Activated gamma-delta T cell treated with anti-CD3 and anti-CD28 coated beads, Interleukin-2, amount 50 U/mL, for 16 hours (primary cell): ENCODE measurements at regions not wholly inside any gene's neighbourhood (a gene's known extent, or its start where the extent isn't known, plus 50 kb on each side); places are given as distances from the start of the nearest gene placed in this dataset.

Experiments used
- DNase-seq: peaks from one replicate; pipeline ENCODE4 v3.0.0-alpha.2; 2020; ENCODE audit warnings: low read depth

DNA sequence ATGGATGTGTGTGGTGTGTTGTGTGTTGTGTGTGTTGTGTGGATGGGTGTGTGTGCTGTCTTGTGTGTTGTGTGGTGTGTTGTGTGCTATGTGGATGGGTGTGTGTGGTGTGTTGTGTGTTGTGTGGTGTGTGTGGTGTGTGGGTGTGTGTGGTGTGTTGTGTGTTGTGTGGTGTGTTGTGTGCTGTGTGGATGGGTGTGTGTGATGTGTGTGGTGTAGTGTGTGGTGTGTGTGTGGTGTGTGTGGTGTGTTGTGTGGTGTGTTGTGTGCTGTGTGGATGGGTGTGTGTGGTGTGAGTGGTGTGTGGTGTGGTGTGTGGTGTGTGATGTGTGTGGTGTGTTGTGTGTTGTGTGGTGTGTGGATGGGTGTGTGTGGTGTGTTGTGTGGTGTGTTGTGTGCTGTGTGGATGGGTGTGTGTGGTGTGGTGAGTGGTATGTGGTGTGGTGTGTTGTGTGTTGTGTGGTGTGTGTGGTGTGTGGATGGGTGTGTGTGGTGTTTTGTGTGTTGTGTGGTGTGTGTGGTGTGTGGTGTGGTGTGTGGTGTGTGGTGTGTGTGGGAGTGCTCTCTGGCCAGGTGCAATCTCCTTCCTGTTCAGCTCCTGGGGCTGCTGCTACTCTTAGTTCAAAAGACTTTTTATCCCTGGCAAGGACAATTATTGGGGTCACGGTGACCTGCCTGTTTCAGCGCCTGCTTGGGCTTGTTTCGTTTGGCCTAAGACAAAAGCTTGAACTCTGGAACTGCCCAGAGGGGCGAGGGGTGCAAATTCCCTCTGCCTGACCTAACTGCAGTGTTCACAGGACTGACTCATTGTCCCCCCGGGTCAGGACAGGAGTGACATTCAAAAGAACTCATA, 101.1 kb downstream of the UBIAD1 start:
- DNase-seq, result no peak

DNA sequence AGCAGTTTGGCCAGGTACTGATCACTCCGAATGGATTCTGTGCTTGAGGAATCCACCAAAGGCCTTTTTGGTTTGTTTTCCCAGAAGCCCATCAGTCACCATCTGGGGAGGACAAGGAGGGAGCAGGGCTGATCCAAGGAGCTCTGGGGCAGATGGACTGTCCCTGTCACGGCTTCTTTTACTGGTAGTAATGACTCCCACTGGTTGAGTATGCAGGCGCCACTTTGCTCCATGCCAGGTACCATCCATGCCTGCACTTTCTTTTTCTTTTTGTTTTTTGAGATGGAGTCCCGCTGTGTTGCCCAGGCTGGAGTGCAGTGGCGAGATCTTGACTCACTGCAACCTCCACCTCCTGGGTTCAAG, 101.7 kb downstream of the UBIAD1 start:
- no peak for DNase-seq

DNA sequence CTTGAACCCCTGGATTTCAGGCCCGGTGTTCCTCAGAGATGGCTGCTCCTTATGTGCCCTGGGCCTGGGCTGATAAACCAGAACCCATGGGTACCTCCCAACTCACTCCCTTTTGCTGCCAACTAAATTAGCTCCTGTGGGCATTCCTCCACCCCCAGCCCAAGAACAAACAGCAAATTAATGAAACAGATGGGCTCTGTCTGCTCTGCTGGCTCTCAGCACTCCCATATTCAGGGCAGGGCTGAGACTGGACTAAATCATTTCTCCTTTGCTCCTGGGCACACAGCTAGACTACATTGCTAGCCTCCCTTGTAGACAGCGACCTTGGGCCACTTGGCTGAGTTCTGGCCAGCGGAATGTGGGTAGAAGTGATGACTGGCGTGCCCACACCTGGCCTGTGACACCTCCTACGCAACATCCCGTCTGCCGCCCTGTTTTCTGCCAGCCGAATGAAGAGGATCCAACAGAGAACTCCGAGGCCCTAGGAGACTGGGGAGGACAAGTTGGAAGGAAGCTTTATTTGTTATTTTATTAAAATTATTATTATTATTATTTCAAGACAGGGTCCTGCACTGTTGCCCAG, 101.9 kb upstream of the DISP3 start:
- DNase-seq, result no peak

DNA sequence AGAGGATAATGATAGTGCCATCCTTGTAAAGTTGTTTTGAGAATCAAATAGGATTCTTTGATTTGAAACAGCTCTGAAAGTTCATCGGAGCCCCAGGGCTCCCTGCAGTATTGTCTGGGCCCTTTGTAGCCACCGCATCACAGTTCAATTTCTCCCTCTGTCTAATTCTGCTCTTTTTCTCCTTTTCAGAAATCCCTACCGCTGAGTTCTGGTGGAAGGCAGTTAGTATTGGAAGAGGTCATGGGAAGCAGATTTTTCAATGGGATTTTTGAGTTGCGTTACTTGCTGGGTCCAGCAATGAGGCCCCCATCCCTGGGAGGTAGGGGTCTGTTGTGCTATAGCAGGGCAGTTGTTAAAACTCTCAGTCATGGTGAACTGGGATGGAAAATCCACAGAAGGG, 101.0 kb upstream of the DISP3 start:
- DNase-seq, result no peak

DNA sequence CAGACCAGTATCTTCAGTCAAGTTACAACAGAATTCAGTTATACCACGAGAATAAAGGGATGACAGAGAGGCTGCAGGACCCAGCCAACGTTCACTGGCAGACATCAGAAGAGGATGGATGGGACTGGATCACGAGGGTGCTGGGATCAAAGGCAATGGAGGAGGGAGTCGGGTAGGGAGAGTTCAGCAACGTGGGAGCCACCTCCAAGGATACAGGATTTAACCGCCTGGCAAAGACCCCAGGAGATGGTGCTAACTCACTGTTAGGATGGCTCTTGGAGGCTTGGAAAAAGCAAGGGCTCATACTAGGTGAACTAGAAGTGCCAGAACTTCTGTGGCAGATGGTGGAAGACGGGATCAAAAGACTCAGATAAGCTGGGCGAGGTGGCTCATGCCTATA, 99.1 kb upstream of the DISP3 start:
- no peak for DNase-seq

DNA sequence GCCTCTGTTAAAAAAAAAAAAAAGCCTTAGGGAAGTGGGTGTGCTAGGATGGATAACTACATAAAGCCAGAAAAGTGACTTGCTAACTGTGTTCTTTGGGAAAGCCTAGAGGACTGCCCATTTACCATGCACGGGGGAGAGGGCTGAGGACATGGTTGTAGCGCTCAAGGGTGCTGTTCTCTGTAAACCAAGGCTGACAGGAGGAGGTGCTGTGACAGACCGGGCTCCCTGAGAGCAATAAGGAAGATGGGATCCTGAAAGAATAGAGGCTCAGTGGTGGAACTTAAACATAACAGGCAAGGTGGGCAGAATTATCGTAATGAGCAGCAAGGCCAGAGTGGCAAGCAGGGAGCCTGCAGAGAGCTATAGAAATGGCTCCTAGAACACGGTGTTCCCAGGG, 98.5 kb upstream of the DISP3 start:
- DNase-seq, result no peak

DNA sequence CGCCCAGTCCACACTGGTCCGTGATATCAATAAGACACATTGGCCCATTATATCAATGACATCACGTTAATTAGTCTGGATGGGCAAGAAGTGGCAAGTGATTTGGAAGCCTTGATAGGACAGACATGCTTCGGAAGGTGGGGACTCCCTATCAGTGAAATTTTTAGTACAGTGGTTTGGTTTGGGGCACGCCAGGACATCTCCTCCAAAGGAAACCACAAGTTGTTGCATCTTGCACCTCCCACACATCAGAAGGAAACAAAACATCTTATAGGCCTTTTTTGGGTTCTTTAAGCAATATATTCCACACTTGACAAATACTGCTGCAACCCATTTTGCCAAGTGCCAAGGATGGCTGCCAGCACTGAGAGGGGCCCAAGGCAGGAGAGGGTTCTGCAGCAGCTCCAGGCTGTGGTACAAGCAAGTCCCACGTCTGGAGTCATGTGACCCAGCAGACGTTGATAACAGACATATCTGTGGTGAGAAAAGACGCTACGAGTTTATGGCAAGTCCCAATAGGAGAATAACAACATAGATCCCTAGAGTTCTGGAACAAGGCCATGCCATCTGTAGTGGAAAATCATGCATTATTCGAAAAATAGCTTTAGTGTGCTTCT, 95.3 kb upstream of the DISP3 start:
- DNase-seq, result no peak

DNA sequence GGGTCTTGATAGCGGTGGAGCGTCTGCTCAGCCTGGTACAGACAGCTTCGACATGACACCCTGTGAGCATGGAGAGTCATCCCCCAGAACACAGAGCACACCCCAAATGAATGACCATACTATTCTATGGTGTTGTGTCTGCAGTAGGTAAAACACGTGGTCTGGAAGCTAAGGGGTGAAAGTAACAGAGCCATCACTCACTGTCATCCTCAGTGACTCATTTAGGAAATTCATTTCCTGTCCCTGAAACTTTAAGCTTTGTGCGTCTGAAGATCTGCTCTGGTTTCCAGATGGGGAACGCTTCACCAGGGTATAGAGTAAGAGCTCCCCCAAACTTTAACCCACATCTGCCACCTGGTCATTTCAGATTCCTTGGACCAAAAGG, 94.8 kb upstream of the DISP3 start:
- no peak for DNase-seq

DNA sequence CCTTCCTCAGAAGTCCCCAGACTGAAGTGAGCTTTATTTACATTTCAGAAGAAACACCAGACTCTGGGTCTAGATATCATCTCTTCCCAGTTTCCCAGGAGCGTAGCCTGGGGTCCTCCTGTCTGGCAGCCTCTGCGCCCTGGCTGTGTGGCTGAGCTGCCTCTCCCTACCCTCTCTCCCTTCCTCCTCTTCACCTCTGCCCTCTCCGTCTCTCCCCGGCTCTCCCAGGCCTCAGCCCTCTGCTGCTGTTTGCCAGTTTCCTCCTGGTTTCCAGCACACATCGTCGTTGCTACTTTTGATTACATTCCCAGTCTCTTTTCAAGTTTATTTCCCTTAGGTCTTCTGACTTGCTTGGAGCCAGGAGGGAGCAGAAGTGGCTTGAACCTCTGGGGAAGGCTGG, 91.1 kb upstream of the DISP3 start:
- DNase-seq, result no peak

DNA sequence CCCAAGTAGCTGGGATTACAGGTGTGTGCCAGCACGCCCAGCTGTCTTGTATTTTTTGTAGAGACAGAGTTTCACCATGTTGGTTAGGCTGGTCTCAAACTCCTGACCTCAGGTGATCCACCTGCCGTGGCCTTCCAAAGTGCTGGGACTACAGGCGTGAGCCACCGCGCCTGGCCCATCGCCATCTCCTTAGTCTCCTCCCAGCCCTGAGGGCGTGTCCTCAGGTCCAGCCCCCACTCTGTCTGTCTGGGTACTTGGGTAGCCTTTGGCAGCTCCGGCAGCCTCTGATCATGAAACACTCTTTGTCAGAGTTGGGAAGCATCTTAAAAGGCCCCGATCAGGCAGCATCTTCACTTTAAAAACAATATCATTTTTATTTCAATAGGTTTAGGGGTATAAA, 90.3 kb upstream of the DISP3 start:
- no peak for DNase-seq

DNA sequence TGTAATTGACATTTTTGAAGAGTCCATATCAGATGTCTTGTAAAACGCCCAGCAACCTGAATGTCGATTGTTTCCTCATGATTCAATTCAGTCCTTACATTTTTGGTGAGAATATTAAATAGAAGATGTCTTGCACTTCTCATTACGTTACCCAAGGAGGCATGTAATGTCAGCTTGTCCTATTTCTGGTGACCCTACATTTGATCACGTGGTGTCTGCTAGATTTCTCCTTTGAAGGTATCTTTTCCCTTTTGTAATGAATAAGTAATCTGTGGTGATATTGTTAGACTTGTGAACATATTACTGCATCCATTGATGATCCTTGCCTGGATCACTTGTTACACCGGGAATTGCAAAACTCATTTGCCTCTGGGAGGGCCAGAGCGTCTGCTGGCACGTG, 87.6 kb upstream of the DISP3 start:
- no peak for DNase-seq

DNA sequence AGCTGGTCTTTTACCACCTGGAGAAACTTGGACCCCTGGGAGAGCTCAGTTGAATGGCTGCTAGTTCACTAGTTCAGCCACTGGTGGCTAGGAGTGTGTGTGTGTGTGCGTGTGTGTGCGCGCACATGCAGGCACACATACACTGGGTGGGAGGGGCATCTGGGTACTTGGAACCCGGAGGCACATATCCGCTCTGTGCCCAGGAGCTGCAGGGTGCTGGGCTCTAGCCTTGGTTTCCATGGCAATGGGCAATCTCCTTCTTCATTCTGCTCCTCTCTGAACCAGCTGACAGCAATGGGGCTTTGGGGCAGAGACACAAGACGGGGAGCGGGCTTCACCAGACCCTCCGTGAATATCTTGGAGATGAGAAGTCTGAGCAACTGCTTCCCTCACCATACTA, 87.1 kb upstream of the DISP3 start:
- no peak for DNase-seq

DNA sequence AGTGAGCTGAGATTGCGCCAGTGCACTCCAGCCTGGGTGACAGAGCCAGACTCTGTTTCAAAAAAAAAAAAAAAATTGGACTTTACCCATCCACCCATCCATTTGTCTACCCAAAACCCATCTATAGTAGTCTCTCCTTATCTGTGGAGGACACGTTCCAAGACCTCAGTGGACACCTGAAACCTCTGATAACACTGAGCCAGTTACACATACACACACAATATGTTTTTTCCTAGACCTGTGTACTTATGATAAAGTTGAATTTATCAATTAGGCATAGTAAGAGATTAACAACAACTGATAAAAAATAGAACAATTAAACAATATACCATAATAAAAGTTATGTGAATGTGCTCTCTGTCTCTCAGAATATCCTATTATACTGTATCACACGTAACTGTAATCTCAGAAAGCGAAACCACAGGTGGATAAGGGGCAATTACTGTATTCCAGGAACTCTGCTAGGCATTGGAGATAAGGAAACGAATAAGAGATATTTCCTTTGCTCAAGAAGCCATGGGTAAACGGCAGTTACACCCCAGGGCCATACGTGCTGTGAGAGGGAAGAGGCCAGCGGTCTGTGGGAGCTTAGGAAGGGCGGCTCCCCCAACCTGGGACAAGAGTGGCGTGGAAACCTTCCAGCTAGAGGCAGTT, 84.2 kb upstream of the DISP3 start:
- no peak for DNase-seq

DNA sequence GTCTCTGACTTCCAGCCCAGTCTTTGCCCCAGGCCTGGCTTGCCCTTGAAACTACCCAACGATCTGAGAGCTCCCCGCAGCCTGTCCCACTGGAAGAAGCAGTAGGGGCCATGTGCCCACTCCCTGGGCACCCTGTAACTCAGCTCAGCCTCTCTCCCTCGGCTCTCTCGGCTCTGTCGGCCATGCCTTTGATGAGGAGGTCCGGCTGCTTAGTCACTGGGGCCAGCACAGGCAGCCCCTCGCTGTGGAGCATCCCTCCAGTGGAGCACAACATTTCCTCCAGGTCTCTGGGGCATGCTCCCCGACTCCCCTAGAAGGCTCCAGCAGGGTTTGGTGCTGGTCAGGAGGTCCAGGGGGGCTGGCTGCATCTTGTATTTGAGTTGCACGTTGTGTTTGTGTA, 83.3 kb upstream of the DISP3 start:
- DNase-seq, result no peak

DNA sequence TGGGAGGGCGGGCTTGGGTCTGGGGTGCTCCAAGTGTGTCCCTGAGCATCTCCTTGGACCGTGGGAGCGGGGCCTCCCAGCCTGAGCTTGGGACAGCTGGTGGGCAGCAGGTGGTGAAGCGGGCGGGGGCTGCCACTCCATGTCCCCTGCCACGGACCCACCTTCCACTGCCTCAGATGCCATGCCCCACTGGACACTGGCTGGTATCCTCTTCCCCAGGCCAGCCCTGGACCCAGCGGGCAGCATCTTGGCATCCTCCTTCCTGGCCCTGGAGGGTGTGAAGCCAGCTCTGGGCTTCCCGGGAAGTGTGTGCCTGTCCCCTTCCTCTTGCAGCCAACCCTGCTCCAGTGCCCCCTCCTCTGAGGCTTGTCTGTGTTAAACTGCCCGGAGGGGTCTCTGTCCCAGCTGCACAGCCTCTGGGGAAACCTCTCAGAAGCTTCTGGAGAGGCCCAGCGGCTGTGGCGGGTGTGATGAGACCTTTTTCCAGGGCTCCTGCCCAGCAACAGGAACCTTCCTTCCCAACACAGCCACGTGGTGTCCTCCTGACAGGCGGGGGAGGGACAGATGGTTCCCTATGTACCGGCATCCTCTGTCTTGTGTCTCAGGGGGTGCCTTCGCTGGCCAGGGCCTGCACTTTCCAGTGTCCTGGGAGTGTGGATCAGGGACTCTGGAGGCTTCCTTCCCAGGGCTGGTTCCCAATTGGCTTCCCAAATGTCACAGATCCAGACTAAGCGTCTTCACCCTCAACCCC, 81.6 kb upstream of the DISP3 start:
- no peak for DNase-seq

DNA sequence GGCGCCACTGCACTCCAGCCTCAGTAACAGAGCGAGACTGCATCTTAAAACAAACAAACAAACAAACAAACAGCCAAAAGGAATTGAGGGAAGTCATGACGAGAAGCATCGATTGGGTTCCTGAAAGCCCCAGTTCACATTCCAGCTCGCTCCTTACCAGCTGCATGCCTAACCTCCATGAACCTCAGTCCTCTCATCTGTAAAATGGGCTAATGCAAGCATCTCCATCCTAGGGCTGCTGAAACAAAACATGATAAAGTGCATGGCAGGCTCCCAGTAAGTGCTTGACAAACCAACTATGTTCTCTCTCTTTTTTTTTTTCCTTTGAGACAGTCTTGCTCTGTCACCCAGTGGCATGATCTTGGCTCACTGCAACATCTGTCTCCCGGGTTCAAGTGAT, 79.7 kb upstream of the DISP3 start:
- DNase-seq, result no peak

DNA sequence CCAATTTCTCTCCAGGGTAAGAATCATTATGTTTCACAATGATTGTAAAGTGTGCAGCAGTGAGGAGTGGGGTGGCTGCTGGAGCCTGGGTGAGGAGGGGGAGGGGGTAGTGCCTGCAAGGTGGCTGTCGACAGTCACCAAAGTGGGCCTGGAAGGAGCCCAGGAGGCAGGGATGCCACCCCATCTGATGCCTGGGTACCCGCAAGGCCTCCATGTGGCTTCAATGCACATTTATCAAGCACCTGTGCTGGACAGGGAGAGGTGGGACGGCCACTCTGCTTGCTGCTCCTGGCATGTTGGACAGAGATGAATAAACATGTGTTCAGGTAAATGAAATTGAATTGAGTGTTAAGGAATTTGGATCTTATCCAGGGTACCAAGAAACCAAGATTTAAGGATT, 78.8 kb upstream of the DISP3 start:
- no peak for DNase-seq

DNA sequence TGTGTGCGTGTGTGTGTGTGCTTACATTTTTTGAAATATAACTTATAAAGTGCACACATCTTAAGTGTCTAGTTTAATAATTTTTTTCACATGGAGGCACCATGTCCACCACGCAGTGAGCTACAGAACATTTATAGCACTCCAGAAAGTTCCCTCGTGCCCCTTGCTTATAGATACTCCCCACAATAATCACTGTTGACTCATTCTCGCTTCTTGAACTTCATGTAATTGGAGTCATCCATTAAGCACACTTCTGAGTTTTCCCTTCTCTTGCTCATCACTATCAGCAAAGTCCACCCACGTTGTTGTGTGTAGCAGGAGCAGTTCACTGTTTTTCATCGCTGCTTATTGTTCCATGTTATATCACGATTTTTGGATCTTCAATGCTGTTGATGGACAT, 78.4 kb upstream of the DISP3 start:
- no peak for DNase-seq

DNA sequence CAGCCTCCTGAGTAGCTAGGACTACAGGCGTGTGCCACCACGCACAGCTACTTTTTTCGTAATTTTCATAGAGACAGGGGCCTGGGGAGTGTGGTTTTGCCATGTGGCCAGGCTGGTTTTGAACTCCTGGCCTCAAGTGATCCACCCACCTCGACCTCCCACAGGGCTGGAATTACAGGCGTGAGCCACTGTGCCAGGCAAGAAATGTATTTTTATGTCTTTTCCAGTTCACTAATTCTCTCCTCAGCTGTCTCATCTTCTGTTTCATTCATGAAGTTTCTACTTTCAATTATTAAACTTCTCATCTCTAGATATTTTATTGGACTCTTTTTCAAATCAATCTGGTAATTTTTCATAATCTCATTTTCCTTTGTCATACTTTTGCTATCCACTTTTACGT, 72.1 kb upstream of the DISP3 start:
- DNase-seq, result no peak

DNA sequence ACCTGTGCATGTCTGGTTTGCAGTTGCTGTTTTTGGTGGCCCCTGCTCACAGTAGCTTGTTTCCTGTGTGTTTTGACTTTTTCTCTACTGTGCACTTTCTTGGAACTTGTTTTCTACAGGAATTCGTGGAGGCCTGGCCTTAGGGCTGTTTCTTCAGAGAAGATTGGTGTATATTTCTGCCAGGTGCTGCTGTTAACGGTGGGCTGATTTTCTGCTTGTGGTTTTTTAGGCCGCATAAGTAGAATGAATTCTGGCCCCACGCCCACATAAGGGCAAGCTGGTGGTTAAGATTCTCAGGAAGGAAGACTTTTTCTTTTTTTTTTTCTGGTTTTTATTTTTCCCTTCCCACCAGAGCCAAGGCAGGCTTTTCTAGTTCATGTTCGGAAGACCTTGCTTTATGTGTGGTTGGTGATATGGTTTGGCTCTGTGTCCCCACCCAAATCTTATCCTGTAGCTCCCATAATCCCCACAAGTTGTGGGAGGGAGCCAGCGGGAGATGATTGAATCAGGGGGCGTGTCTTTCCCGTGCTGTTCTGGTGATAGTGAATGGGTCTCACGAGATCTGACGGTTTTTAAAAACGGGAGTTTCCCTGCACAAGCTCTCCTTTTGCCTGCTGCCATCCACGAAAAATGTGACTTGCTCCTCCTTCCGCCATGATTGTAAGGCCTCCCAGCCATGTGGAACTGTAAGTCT, 71.5 kb upstream of the DISP3 start:
- DNase-seq, result peak; percentile 1

DNA sequence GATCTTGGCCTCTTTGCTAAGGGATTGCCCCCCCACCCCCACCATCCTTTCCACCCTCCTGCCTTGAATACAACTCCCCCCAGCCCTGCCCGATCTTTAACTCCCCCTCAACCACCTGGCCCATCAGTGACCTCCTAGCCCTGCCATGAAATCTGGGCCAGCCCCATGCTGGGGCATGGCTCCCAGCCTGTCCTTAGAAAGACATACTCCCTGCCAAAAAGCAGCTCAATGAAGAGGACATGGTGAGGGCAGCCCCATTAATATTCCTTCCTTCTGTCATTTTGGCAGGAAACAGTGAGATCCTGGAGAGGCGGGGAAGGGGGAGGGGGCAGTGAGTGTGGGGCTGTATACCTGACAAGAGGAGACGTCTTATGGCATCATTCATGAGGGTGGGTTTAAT, 66.8 kb upstream of the DISP3 start:
- no peak for DNase-seq

DNA sequence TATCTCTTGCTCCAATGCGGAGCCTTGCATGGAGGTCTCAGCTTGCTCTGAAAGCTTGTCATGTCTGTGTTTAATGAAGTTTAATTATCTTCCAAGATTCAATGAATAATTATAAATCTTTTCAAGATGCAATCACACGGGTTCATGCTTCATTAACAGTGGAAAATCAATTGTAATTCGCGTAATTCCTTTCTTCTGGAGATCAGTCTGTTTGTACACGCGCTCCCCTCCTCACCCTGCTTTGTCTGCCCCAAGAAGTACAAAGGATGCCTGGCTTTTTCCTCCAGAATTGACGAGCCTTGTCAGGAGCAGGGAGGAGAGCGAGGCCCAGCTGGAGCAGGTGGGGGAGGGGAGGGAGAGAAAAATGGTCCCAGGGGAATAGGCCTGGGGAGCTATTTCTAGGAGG, 65.0 kb upstream of the DISP3 start:
- DNase-seq, result no peak
